Thyroid gland (tissue), 4 donors: ENCODE measurements at regions not wholly inside any gene's neighbourhood (a gene's known extent, or its start where the extent isn't known, plus 50 kb on each side); places are given as distances from the start of the nearest gene placed in this dataset.
"Not testable (repeated sequence)": the region's sequence is repeated elsewhere in the genome, so short reads cannot be mapped to it uniquely, and the experiment has no call there.

Experiments used
- CTCF ChIP-seq, 6 experiments: fragments of 200-600 bp in 3 of 6; fragments of 450-650 bp in 3 of 6; sonication (generic) in 3 of 6; IDR thresholded peaks; one replicate each; pipeline ENCODE4 v1.5.1; 2016 to 2019; ENCODE audit warnings: antibody characterized with exemption in 6 of 6, mild to moderate bottlenecking in 2 of 6, inconsistent platforms in 1 of 6, moderate library complexity in 1 of 6
- POLR2A ChIP-seq, 2 donors: fragments of 450-650 bp; IDR thresholded peaks; one replicate each; pipeline ENCODE4 v1.6.1; 2017; ENCODE audit warnings: antibody characterized with exemption in 2 of 2, mild to moderate bottlenecking in 2 of 2, moderate library complexity in 1 of 2

- TF ChIP-seq POLR2A, CTCF (IDR thresholded peaks at IDR 0.05): not testable (repeated sequence)
Measured at GRCh38 chr7:150096213-150096994, 222.6 kb downstream of the ATP6V0E2 start.
